HG03565 (cell line): ENCODE measurements at regions not wholly inside any gene's neighbourhood (a gene's known extent, or its start where the extent isn't known, plus 50 kb on each side); places are given as distances from the start of the nearest gene placed in this dataset.
A peak's percentile ranks its signal among the peaks of the same experiment; 100 is the strongest.

Source experiments
- ATAC-seq: cut with Tn5 transposase; IDR thresholded peaks from one replicate; pipeline ENCODE4 v1.9.1; 2021; ENCODE audit warnings: mild to moderate bottlenecking, moderate library complexity; ENCODE audit not compliant: unreplicated experiment

GRCh38 chr5:68647743-68648142 is 432.2 kb downstream of the PIK3R1 start:
- ATAC-seq = no peak

- ATAC-seq = no peak
Measured at GRCh38 chr5:68648944-68649857, 433.6 kb downstream of the PIK3R1 start.

- no peak for ATAC-seq
Measured at GRCh38 chr5:68652534-68652965, 437.0 kb downstream of the PIK3R1 start.

- ATAC-seq = no peak
Measured at GRCh38 chr5:68653471-68653870, 437.9 kb downstream of the PIK3R1 start.

GRCh38 chr5:68657055-68657961 is 436.5 kb upstream of the SLC30A5 start:
- no peak for ATAC-seq

- ATAC-seq = no peak
Measured at GRCh38 chr5:68658810-68659372, 434.9 kb upstream of the SLC30A5 start.

GRCh38 chr5:68659881-68660280 is 433.9 kb upstream of the SLC30A5 start:
- no peak for ATAC-seq

- peak; percentile 57 for ATAC-seq
Measured at GRCh38 chr5:68661237-68661636, 432.6 kb upstream of the SLC30A5 start.

GRCh38 chr5:68662804-68663307 is 431.0 kb upstream of the SLC30A5 start:
- ATAC-seq = no peak

- ATAC-seq = no peak
Measured at GRCh38 chr5:68669864-68670575, 423.8 kb upstream of the SLC30A5 start.

GRCh38 chr5:68673106-68673822 is 420.6 kb upstream of the SLC30A5 start:
- ATAC-seq = no peak

GRCh38 chr5:68673823-68674180 is 420.0 kb upstream of the SLC30A5 start:
- no peak for ATAC-seq

- no peak for ATAC-seq
Measured at GRCh38 chr5:68679041-68679440, 414.8 kb upstream of the SLC30A5 start.

GRCh38 chr5:68680366-68680765 is 413.4 kb upstream of the SLC30A5 start:
- ATAC-seq = no peak

- no peak for ATAC-seq
Measured at GRCh38 chr5:68681929-68682328, 411.9 kb upstream of the SLC30A5 start.

GRCh38 chr5:68682400-68683160 is 411.2 kb upstream of the SLC30A5 start:
- ATAC-seq = no peak

GRCh38 chr5:68683632-68684036 is 410.2 kb upstream of the SLC30A5 start:
- ATAC-seq = no peak

GRCh38 chr5:68685863-68686262 is 408.0 kb upstream of the SLC30A5 start:
- no peak for ATAC-seq

GRCh38 chr5:68688547-68688946 is 405.3 kb upstream of the SLC30A5 start:
- ATAC-seq = no peak
